H1 (cell line): ENCODE measurements at regions not wholly inside any gene's neighbourhood (a gene's known extent, or its start where the extent isn't known, plus 50 kb on each side); places are given as distances from the start of the nearest gene placed in this dataset.

Experiments used
- CTCF ChIA-PET: fragments of 300-600 bp; sonication (Branson Sonifier 250); formaldehyde crosslinking; loops from one replicate; lab custom pipeline; 2021; ENCODE audit not compliant: partially characterized antibody; lab: Charles Lee
- POLR2A ChIA-PET: fragments of 300-600 bp; sonication (Branson Sonifier 250); formaldehyde crosslinking; loops from one replicate; lab custom pipeline; 2021; ENCODE audit warnings: inconsistent platforms; ENCODE audit not compliant: partially characterized antibody; lab: Charles Lee
- DNase-seq, 2 experiments: peaks; one replicate each; pipeline versions ENCODE4 v3.0.0 to v3.0.0-alpha.2; 2010 to 2022; ENCODE audit warnings: low spot score in 2 of 2, low read depth in 1 of 2, mixed read lengths in 1 of 2
- FAIRE-seq: peaks from 2 replicates; lab custom pipeline; 2011; peaks lifted over from hg19 to GRCh38; lab: Jason Lieb, UNC
- H2AFZ ChIP-seq: 2 replicates; pipeline ENCODE4 v1.8.1; 2012; ENCODE audit warnings: low read length, inconsistent platforms
- H2AK5ac ChIP-seq: 2 replicates; pipeline ENCODE4 v1.6.1; 2013; ENCODE audit warnings: low read depth, low read length
- H2BK120ac ChIP-seq: replicated peaks from 2 replicates; pipeline ENCODE3; 2013; ENCODE audit warnings: low read depth, low read length, inconsistent platforms
- H2BK12ac ChIP-seq: 2 replicates; pipeline ENCODE4 v1.6.1; 2013; ENCODE audit warnings: low read depth, low read length
- H2BK15ac ChIP-seq: 2 replicates; pipeline ENCODE4 v1.6.1; 2013; ENCODE audit warnings: low read length
- H2BK20ac ChIP-seq: 2 replicates; pipeline ENCODE4 v1.6.1; 2013; ENCODE audit warnings: low read length
- H2BK5ac ChIP-seq: 2 replicates; pipeline ENCODE4 v1.6.1; 2013; ENCODE audit warnings: low read depth, low read length
- H3K14ac ChIP-seq: 2 replicates; pipeline ENCODE4 v1.6.1; 2013; ENCODE audit warnings: inconsistent platforms; ENCODE audit not compliant: insufficient read length
- H3K18ac ChIP-seq: 2 replicates; pipeline ENCODE4 v1.6.1; 2013; ENCODE audit warnings: low read length; ENCODE audit errors: extremely low read depth
- H3K23ac ChIP-seq: 2 replicates; pipeline ENCODE4 v1.6.1; 2013; ENCODE audit warnings: inconsistent platforms; ENCODE audit not compliant: insufficient read length
- H3K23me2 ChIP-seq: 2 replicates; pipeline ENCODE4 v1.6.1; 2013; ENCODE audit warnings: low read depth, low read length
- H3K27ac ChIP-seq: 2 replicates; pipeline ENCODE4 v1.6.1; 2011; ENCODE audit warnings: low read depth, low read length, inconsistent platforms
- H3K27me3 ChIP-seq, 4 experiments: replicated peaks in 1 of 4; 1 replicate in 1 of 4; 2 replicates in 3 of 4; pipeline versions ENCODE4 v1.6.1 to v1.8.1; 2011 to 2013; ENCODE audit warnings: low read length in 3 of 4, mild to moderate bottlenecking in 3 of 4, inconsistent platforms in 2 of 4, mixed read lengths in 2 of 4, moderate library complexity in 1 of 4; ENCODE audit not compliant: control insufficient read depth in 3 of 4, insufficient read depth in 3 of 4; ENCODE audit errors: extremely low read depth in 1 of 4
- H3K36me3 ChIP-seq, 4 experiments: 2 replicates each; pipeline versions ENCODE4 v1.6.1 to v1.8.1; 2011 to 2013; ENCODE audit warnings: mild to moderate bottlenecking in 4 of 4, low read length in 3 of 4, moderate library complexity in 2 of 4, control low read depth in 1 of 4, inconsistent platforms in 1 of 4; ENCODE audit not compliant: insufficient read depth in 4 of 4, control insufficient read depth in 2 of 4
- H3K4ac ChIP-seq: replicated peaks from 2 replicates; pipeline ENCODE3; 2013; ENCODE audit warnings: low read length, low read depth, mixed read lengths, inconsistent platforms; ENCODE audit not compliant: insufficient read length
- H3K4me1 ChIP-seq, 4 experiments: replicated peaks in 1 of 4; 1 replicate in 1 of 4; 2 replicates in 3 of 4; pipeline versions ENCODE4 v1.6.1 to v1.8.1; 2011 to 2013; ENCODE audit warnings: low read length in 3 of 4, inconsistent platforms in 2 of 4, mixed read lengths in 1 of 4; ENCODE audit not compliant: insufficient read depth in 4 of 4, control insufficient read depth in 3 of 4
- H3K4me2 ChIP-seq, 2 experiments: 2 replicates each; pipeline versions ENCODE4 v1.6.1 to v1.8.1; 2011 to 2013; ENCODE audit warnings: low read depth in 2 of 2, low read length in 2 of 2, control low read depth in 1 of 2, inconsistent platforms in 1 of 2, mild to moderate bottlenecking in 1 of 2; ENCODE audit not compliant: insufficient read depth in 1 of 2
- H3K4me3 ChIP-seq, 4 experiments: fragments of 200-600, 300-600 bp in 1 of 4; sonication (generic), shearing (Covaris generic), sonication (Bioruptor Twin) in 1 of 4; 2 replicates each; pipeline versions ENCODE4 v1.5.1 to v1.8.1; 2011 to 2016; ENCODE audit warnings: low read length in 4 of 4, low read depth in 3 of 4, control low read depth in 2 of 4, inconsistent platforms in 2 of 4, mild to moderate bottlenecking in 2 of 4, mixed read lengths in 1 of 4, moderate library complexity in 1 of 4; ENCODE audit not compliant: insufficient read depth in 2 of 4; ENCODE audit errors: extremely low read depth in 1 of 4
- H3K56ac ChIP-seq: replicated peaks from 2 replicates; pipeline ENCODE3; 2013; ENCODE audit warnings: low read depth, mild to moderate bottlenecking, mixed read lengths, low read length, inconsistent platforms; ENCODE audit not compliant: insufficient read length
- H3K79me1 ChIP-seq: 2 replicates; pipeline ENCODE4 v1.6.1; 2013; ENCODE audit warnings: low read depth, low read length, control low read depth
- H3K79me2 ChIP-seq, 2 experiments: 2 replicates each; pipeline versions ENCODE4 v1.6.1 to v1.8.1; 2012 to 2013; ENCODE audit warnings: low read length in 2 of 2, mild to moderate bottlenecking in 2 of 2, inconsistent platforms in 1 of 2; ENCODE audit not compliant: insufficient read depth in 2 of 2, control insufficient read depth in 1 of 2
- H3K9ac ChIP-seq, 4 experiments: replicated peaks in 1 of 4; 1 replicate in 1 of 4; 2 replicates in 3 of 4; pipeline versions ENCODE4 v1.6.1 to v1.8.1; 2011 to 2013; ENCODE audit warnings: low read depth in 3 of 4, low read length in 3 of 4, control low read depth in 2 of 4, mild to moderate bottlenecking in 2 of 4, moderate library complexity in 2 of 4, inconsistent platforms in 1 of 4; ENCODE audit errors: extremely low read depth in 1 of 4
- H3K9me3 ChIP-seq, 2 experiments: 2 replicates each; pipeline versions ENCODE4 v1.6.1 to v1.8.1; 2012 to 2013; ENCODE audit warnings: mild to moderate bottlenecking in 2 of 2, moderate library complexity in 2 of 2, control low read depth in 1 of 2, inconsistent platforms in 1 of 2, low read depth in 1 of 2, low read length in 1 of 2, mixed read lengths in 1 of 2; ENCODE audit not compliant: insufficient read depth in 2 of 2
- H4K20me1 ChIP-seq, 2 experiments: replicated peaks in 1 of 2; 2 replicates each; pipeline versions ENCODE3 to v1.8.1; 2011 to 2013; ENCODE audit warnings: inconsistent platforms in 2 of 2, low read length in 2 of 2, mild to moderate bottlenecking in 1 of 2; ENCODE audit not compliant: insufficient read depth in 2 of 2, control insufficient read depth in 1 of 2
- H4K5ac ChIP-seq: 2 replicates; pipeline ENCODE4 v1.6.1; 2013; ENCODE audit warnings: low read length, low read depth, mixed read lengths, inconsistent platforms; ENCODE audit not compliant: insufficient read length
- H4K8ac ChIP-seq: 2 replicates; pipeline ENCODE4 v1.8.0; 2013; ENCODE audit warnings: mild to moderate bottlenecking, moderate library complexity, low read length, inconsistent platforms; ENCODE audit not compliant: insufficient read depth; ENCODE audit errors: extremely low read depth
- H4K91ac ChIP-seq: replicated peaks from 2 replicates; pipeline ENCODE3; 2013; ENCODE audit warnings: low read length, mixed read lengths, inconsistent platforms; ENCODE audit not compliant: insufficient read length
- BCL11A ChIP-seq, 2 experiments: IDR thresholded peaks; one replicate each; pipeline ENCODE4 v1.6.1; 2011; ENCODE audit warnings: low read depth in 2 of 2, low read length in 2 of 2, mild to moderate bottlenecking in 2 of 2
- KDM4A ChIP-seq: IDR thresholded peaks from one replicate; pipeline ENCODE4 v1.7.1; 2012; ENCODE audit warnings: low read depth, mild to moderate bottlenecking, moderate library complexity, low read length, inconsistent platforms; ENCODE audit not compliant: severe bottlenecking
- TCF12 ChIP-seq: IDR thresholded peaks from 2 replicates; pipeline ENCODE4 v1.6.1; 2011; ENCODE audit warnings: low read depth, mild to moderate bottlenecking, low read length
- WGBS, 2 experiments: shearing (Covaris generic) in 1 of 2; methylation state at CpG; one replicate each; pipeline versions ENCODE4 v1.1.6 to v1.1.7; 2013 to 2015; ENCODE audit warnings: low lambda C conversion rate in 2 of 2, mixed read lengths in 2 of 2, inconsistent platforms in 1 of 2, low coverage in 1 of 2, missing lambda C conversion rate in 1 of 2; ENCODE audit not compliant: insufficient replicate concordance in 2 of 2, insufficient coverage in 1 of 2, insufficient read length in 1 of 2; ENCODE audit errors: extremely low coverage in 1 of 2, missing lambda C conversion rate in 1 of 2; 5-methylcytosine and 5-hydroxymethylcytosine counted together

DNA sequence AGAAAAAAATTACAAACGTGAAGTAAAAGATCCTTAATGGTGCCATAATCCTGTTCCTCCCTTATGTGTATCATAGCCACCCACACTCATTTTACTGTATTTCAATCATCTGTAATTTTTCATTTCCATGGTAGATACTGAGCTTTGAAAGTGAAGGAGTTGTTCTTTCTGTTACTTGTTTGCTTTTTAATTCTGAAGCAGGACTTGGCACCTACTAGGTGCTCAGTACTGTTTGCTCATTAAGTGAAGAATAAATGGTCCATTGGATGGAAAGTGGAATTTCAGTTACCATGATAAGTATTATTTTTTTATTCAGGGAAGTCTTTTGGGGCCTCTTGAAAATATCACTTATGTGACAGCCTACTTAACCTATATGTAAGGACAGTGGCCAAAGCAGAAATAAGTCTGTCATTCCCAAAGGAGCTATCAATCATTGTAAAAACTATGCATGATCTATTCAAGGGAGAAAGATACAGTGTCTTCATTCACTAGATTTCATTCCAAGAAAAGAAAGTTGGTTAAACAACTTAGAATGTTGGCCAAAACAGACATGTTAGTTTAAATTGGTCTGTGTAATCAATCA lies 1244.4 kb upstream of the SEL1L start:
- Histone ChIP-seq H2BK120ac (no peak overlapping the region), H3K27me3 (no peaks in the 10 kb centered on the region; a peak in 1 of 7 replicates), H2BK20ac (no peak overlapping the region), H4K91ac (no peak overlapping the region), H4K5ac (no peak overlapping the region), H3K36me3 (no peaks in the 10 kb centered on the region), H2AK5ac (no peak overlapping the region), H2AFZ (no peak overlapping the region), H3K4ac (no peak overlapping the region), H3K56ac (no peak overlapping the region), H4K8ac (no peak overlapping the region), H2BK5ac (no peak overlapping the region), H3K23me2 (no peaks in the 10 kb centered on the region), H4K20me1 (no peaks in the 10 kb centered on the region), H3K23ac (no peak overlapping the region), H2BK15ac (no peak overlapping the region), H3K79me2 (no peaks in the 10 kb centered on the region), H3K4me3 (no peak overlapping the region), H3K14ac (no peak overlapping the region), H2BK12ac (no peak overlapping the region), H3K18ac (no peak overlapping the region), H3K9ac (no peak overlapping the region), H3K27ac (no peak overlapping the region), H3K4me1 (no peaks in the 10 kb centered on the region), H3K4me2 (no peak overlapping the region), H3K9me3 (no peaks in the 10 kb centered on the region), H3K79me1 (no peaks in the 10 kb centered on the region)
- ChIA-PET POLR2A (no interaction called here), CTCF (interaction anchor here (1.4 kb wide), 1 partner anchor 8 kb away, joined by 3 read pairs; no protein-coding TSS in a partner anchor)
- no peak for DNase-seq
- no peak for TF ChIP-seq TCF12
- no peak for TF ChIP-seq KDM4A
- no peak for TF ChIP-seq BCL11A (IDR thresholded peaks at IDR 0.05; ENCODE audit: low read depth in 2 of 2, low read length in 2 of 2)
- 100% methylated on average over 1 of the region's 1 CpG; no CpG with 5 or more reads in 1 of the 2 experiments for WGBS, 2 experiments
- FAIRE-seq = no peak
